Effector memory CD4-positive, alpha-beta T cell (primary cell): ENCODE measurements at regions not wholly inside any gene's neighbourhood (a gene's known extent, or its start where the extent isn't known, plus 50 kb on each side); places are given as distances from the start of the nearest gene placed in this dataset.

Experiments used
- DNase-seq, 3 donors: peaks; one replicate each; pipeline ENCODE4 v3.0.0-alpha.2; 2020
- H3K27ac ChIP-seq: 2 replicates; pipeline ENCODE4 v1.7.0; 2013; ENCODE audit warnings: mild to moderate bottlenecking, low read length, moderate library complexity; ENCODE audit not compliant: insufficient read depth, poor library complexity, severe bottlenecking
- H3K27me3 ChIP-seq: replicated peaks from 2 replicates; pipeline ENCODE4 v1.7.0; 2013; ENCODE audit warnings: mild to moderate bottlenecking, low read length; ENCODE audit not compliant: insufficient read depth, control insufficient read depth, poor library complexity, severe bottlenecking
- H3K36me3 ChIP-seq: 2 replicates; pipeline ENCODE4 v1.7.0; 2013; ENCODE audit warnings: mild to moderate bottlenecking, low read length, moderate library complexity; ENCODE audit not compliant: control insufficient read depth, insufficient read depth
- H3K4me1 ChIP-seq: 2 replicates; pipeline ENCODE4 v1.7.0; 2013; ENCODE audit warnings: low read length, mild to moderate bottlenecking; ENCODE audit not compliant: control insufficient read depth, insufficient read depth, poor library complexity, severe bottlenecking
- H3K4me3 ChIP-seq: 2 replicates; pipeline ENCODE4 v1.7.0; 2013; ENCODE audit warnings: low read length, low read depth, mild to moderate bottlenecking; ENCODE audit not compliant: insufficient read depth, poor library complexity, severe bottlenecking
- H3K9me3 ChIP-seq: 2 replicates; pipeline ENCODE4 v1.7.0; 2013; ENCODE audit warnings: mild to moderate bottlenecking, low read length, moderate library complexity; ENCODE audit not compliant: control insufficient read depth

DNA sequence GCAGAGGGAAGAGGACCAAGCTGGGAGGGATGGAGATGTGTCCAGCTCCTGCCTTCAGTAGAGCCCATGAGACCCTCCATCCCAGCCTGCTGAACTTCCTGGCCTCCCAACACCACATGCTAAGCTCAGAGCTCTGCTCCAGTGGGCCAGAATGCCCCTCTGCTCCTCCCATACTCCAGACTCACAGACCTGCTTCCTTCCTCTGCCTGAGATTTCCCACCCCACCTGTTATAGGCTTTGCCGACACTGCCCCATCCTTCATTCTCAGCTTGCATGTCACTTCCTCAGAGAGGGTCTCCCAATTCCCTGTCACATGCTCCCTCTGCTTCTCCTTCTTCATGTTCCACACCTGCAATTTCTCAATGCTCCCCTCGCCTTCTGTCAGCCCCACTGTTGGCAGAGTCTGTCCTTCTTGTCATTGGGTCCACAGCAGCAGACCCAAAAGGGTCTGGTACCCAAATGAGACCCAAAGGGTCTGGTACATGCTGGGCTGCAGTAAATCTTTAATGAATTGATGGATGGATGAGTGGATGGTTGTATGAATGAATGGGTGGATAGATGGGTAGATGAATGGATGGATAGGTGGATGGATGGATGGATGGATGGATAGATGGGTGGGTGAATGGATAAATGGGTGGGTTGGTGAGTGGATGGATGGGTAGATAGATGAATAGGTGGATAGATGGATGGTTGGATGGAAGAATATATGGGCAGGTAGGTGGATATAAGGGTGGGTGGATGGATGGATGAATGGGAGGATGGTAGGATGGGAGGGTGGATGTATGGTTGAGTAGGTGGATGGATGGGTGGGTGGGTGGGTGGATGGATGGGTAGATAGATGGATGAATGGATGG is 105.3 kb upstream of the FGF3 start:
- Histone ChIP-seq H3K27me3 (peaks cover 6% of the 10 kb centered on the region), H3K9me3 (peaks cover 4% of the 10 kb centered on the region), H3K27ac (no peak overlapping the region), H3K4me1 (no peaks in the 10 kb centered on the region), H3K36me3 (no peaks in the 10 kb centered on the region), H3K4me3 (no peak overlapping the region)
- DNase-seq: no peak

DNA sequence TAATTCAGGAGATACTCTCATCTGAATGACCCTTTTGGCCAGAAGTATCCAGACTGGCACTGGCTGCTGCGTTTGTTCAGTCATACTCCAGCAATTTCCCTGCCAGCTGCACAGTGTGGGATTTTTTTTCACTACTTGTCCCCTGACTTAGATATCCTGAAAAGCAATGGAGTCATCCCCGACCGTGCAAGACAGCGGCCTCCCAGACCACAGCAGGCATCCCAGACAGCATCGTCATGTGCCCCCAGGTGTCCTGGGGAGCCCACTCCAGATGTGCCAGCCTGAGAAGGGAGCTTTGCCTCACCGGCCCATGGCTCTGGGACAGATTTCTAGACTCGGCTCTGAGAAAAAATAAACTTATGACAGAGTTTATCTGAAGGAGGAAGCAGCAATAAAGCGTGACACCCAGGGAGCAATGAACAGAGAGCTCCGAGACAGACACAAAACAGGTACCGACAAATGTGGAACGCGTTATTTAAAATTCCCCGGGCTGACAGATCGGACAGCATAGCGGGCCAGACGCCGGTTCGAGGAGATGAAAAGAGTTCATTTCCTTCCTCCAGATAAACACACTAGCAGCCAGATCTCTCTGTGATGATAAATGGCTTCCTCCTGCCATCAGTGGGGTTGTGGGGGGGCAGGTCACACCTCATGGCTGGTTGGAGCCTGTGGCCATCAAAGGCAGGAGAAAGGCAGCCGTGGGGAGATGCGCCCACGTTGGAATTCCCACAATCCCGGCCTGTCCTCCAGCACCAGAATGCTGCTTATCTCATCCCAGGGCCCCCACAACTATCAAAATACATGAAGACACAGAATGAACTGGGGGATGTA is 106.4 kb upstream of the FGF3 start:
- Histone ChIP-seq H3K4me3 (no peak overlapping the region), H3K9me3 (peaks cover 4% of the 10 kb centered on the region), H3K27me3 (peaks cover 6% of the 10 kb centered on the region), H3K4me1 (no peaks in the 10 kb centered on the region), H3K27ac (no peak overlapping the region), H3K36me3 (no peaks in the 10 kb centered on the region)
- DNase-seq: no peak

DNA sequence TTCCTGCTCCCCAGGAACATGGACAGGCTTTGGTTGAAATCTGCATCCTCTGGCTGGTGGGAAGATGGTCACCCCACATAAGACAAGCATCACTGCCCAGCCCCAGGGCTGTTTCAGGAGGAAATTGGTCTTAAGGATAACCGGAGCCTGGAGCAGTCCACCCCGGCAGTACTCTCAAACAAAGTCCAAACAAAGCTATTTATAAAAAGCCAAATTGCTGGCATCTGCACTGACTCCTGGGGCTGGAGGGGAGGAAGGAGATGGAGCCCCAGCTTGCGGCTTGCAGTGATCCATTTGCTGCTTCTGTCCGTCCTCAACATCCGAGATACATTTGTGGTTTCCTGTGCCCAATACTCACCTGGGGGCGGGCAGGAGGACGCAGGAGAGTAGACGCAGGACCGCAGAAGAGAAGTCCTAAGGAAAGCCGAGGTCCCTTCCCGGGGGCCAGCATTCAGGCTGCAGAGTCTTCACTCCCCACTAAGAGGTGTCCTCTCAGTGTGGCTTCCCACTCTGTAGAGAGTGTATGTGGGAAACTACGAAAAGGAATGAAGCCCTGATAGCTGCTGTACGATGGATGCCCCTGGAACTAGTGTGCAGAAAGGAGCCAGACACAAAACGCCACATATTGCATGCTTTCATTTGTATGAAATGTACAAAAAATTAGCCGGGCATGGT is 107.3 kb upstream of the FGF3 start:
- Histone ChIP-seq H3K9me3 (peaks cover 4% of the 10 kb centered on the region), H3K4me1 (no peaks in the 10 kb centered on the region), H3K36me3 (no peaks in the 10 kb centered on the region), H3K27ac (no peak overlapping the region), H3K27me3 (peaks cover 6% of the 10 kb centered on the region), H3K4me3 (no peak overlapping the region)
- no peak for DNase-seq

DNA sequence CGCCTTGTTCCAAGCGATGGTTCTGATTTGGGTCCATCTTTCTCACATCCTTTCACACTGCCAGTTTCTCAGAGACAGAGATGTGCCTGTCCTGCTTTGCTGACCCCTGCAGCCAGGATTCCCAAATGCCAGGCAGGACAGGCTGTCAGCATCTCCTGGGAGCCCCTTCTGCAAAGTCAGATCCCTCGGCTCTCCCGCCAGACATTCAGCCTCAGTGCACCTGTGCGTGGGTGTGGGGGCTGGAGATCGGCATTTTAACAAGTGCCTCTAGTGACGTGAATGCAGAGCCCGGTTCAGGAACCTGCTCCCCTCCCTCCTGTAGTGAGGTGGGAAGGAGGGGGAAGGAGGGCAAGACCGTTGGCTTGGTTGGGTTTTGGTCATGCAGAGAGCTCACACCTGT is 108.9 kb upstream of the FGF3 start:
- no peak for DNase-seq
- Histone ChIP-seq H3K9me3 (peaks cover 4% of the 10 kb centered on the region), H3K4me3 (no peak overlapping the region), H3K4me1 (no peaks in the 10 kb centered on the region), H3K36me3 (no peaks in the 10 kb centered on the region), H3K27me3 (peaks cover 6% of the 10 kb centered on the region), H3K27ac (no peak overlapping the region)

DNA sequence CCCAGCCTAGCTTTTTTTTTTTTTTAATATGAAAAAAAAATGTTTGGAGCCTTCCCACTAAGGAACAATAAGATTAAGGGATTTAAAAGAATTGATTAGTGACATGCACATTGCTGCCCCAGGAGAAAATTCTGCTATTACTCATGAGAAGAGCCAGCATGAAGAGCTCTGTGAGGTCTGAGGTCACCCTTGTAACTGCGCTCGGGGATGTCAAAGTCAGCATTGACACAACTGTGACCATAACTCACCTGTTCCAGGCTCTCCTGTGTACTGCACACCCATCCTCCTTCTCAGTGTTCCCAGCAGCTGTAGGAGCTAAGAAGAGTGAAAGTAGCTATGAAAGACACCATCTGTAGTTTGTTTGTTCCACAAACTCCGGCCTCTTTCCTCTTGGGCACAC is 109.8 kb upstream of the FGF3 start:
- Histone ChIP-seq H3K4me1 (no peaks in the 10 kb centered on the region), H3K36me3 (no peaks in the 10 kb centered on the region), H3K27me3 (peaks cover 6% of the 10 kb centered on the region), H3K9me3 (peaks cover 4% of the 10 kb centered on the region), H3K27ac (no peak overlapping the region), H3K4me3 (no peak overlapping the region)
- DNase-seq: no peak

DNA sequence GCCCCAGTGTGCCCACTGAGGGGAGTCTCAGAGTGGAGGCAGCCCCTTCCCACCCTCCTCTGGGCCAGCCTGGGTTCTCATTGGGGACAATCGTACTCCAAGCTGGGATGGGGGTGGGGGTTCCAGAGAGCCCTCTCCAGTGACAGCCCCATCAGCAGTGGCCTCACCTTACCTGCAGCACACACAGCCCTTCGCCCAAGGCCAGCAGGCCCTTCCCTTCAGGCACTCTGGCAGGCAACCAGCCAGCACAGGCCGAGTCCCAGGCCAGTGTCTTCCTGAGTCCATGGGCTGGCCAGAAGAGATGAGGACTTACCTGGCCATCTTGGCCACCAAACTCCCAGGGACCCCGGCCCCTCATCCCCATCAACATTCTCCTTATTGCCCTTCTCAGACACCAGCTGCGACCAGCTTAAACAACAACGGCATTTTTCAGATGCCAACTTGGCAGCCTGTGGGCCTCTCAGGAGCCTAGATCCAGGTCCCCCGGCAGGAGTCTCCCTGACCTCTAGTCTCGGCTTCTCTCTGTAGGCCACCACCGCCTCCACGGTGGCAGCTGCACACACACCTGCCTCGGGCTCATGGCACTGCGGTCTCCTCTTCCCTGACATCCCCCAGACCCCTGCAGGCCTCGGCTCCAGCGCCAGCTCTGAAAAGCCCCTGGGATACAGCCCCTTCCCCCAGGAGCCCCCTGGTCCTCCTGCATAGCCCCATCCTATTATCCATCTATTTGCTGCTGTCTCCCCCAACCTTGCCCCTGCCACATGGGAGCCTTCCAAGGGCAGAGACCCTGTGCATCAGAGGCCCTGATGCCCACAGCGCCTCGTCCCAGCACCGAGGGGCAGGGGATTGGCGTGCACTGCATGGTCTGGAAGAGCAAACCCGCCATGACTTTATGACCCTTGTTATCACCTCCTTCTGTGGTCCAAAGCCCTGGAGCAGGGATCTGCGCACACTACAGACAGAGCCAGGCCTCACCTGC is 111.2 kb upstream of the FGF3 start:
- H3K27me3 ChIP-seq: peaks cover 5% of the 10 kb centered on the region

DNA sequence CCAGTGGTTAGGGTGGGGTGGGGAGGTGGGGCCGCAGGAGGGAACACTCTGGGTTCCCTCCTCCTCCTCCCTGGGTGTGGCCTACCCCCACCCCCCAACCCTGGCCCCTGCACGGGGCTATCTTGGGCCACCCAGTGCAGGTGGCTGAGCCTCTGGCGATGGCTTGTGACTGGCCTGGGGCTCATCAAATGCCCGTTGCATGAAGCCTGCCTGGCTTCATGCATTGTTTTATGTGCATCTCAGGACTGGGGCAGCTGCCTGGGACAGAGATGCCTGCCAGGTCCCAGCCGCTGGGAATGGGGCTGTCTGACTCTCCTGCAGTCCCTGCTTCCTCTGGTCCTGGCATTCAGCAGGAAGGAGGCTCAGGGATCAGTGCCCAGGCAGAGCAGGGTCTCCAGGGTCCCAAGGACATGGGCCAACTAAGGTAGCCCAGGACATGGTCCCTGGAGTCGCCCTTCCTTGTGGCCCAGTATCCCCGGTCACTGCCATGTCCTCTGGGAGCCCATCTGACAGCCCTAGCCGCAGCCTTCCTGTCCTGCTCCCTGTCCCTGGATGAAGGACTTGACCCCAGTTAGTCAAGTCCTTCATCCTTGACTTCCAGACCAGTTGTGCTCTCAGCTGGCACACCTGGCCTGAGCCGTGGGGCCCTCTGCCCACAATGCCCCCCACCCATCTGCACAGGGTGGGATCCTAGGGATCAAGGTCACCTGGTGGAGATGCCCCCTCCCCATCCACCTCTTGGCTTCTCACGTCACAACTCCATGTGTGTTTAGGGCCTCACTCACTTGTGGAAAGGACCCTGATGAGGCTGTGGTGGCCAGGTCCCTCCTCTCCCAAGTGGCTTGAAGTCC is 112.1 kb upstream of the FGF3 start:
- H3K27me3 ChIP-seq: no peaks in the 10 kb centered on the region
- no peaks in the 10 kb centered on the region for H3K4me1 ChIP-seq
- H3K4me3 ChIP-seq: no peak overlapping the region
- DNase-seq: no peak
- H3K27ac ChIP-seq: no peak overlapping the region
- no peaks in the 10 kb centered on the region for H3K36me3 ChIP-seq
- peaks cover 4% of the 10 kb centered on the region for H3K9me3 ChIP-seq

More for the DNA sequence above, 111.2 kb upstream of the FGF3 start:
- DNase-seq: no peak
- no peak overlapping the region for H3K27ac ChIP-seq
- peaks cover 4% of the 10 kb centered on the region for H3K9me3 ChIP-seq
- no peaks in the 10 kb centered on the region for H3K4me1 ChIP-seq
- no peak overlapping the region for H3K4me3 ChIP-seq
- H3K36me3 ChIP-seq: no peaks in the 10 kb centered on the region

DNA sequence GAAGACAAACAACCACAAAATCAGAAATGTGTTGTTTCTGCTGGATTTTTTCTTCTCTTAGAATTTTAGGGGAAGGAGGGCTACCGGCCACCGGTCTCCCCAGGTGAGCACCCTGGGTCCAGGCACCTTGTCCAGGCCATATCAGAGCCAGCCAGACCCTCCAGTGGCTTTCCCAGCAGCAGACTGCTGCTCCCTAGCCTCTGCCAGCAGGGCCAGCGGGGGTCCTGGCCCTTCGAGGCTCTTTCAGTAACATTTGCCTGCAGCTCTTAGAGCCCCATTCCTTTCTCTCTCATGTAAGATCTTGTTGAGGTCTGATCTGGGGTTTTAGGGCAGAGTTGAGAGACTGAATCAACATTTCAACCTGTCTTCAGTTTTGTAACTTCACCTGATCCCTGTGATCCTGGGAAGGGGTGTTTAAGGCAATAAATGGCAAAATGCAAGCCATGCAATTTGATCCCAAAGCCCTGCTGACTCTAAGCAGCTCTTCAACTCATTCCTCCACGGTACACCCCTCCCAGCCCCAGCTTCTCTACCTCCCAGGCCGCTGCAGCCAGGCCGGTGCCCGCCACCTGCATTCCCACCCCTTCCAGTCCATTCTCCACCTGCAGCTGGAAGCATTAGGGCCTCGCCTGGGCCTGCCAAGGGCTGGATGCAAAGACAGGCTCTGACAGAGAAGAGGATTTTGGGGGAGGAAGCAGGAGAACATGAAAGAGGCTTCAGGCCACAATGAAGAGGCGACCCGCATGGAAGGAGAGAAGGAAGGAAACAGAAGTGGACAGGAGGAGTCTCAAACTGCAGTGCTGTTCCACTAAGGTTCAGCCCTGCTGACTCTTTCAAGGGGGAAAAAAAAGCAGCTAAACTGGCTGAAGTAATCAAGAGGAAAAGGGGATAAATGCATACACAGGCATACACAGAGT is 113.0 kb upstream of the FGF3 start:
- Histone ChIP-seq H3K9me3 (peaks cover 4% of the 10 kb centered on the region), H3K4me1 (no peaks in the 10 kb centered on the region), H3K4me3 (no peak overlapping the region), H3K36me3 (no peaks in the 10 kb centered on the region), H3K27ac (no peak overlapping the region), H3K27me3 (no peaks in the 10 kb centered on the region)
- no peak for DNase-seq
